Neural cell (in vitro differentiated cells): ENCODE measurements at regions not wholly inside any gene's neighbourhood (a gene's known extent, or its start where the extent isn't known, plus 50 kb on each side); places are given as distances from the start of the nearest gene placed in this dataset.

Experiments used
- CTCF ChIP-seq: fragments of 450-650 bp; IDR thresholded peaks from 2 replicates; pipeline ENCODE4 v1.5.1; 2014; ENCODE audit warnings: antibody characterized with exemption, mild to moderate bottlenecking, moderate library complexity; ENCODE audit not compliant: poor library complexity, severe bottlenecking
- POLR2AphosphoS5 ChIP-seq: IDR thresholded peaks from 2 replicates; pipeline ENCODE4 v1.6.1; 2012
- REST ChIP-seq: IDR thresholded peaks from 2 replicates; pipeline ENCODE4 v1.6.1; 2012; ENCODE audit warnings: borderline replicate concordance

- TF ChIP-seq CTCF (no peak), REST (no peak), POLR2AphosphoS5 (no peak)
Measured at GRCh38 chr13:53341144-53341510, 312.5 kb downstream of the OLFM4 start.
